ENCODE measurements at regions not wholly inside any gene's neighbourhood (a gene's known extent, or its start where the extent isn't known, plus 50 kb on each side); places are given as distances from the start of the nearest gene placed in this dataset.

DNA sequence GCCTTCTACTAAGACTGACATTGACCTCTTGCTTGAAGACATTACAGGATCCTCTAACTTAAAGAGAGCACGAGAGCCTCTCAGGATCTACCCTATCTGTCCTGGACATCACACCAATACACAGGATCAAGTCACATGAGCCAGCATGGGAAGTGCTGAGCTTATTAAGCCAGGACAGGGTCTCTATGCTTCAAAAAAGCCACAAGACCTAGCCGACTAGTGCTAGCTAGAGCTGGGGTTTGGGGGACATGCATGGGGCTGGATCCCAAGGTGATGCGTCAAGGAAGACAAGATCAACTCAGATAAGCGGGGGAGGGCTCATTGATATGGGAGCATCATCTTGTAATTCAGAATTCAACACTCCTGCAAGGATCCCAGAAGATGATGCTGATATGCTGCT lies 167.2 kb upstream of the TAB2 start:
- no peak for DNase-seq

DNA sequence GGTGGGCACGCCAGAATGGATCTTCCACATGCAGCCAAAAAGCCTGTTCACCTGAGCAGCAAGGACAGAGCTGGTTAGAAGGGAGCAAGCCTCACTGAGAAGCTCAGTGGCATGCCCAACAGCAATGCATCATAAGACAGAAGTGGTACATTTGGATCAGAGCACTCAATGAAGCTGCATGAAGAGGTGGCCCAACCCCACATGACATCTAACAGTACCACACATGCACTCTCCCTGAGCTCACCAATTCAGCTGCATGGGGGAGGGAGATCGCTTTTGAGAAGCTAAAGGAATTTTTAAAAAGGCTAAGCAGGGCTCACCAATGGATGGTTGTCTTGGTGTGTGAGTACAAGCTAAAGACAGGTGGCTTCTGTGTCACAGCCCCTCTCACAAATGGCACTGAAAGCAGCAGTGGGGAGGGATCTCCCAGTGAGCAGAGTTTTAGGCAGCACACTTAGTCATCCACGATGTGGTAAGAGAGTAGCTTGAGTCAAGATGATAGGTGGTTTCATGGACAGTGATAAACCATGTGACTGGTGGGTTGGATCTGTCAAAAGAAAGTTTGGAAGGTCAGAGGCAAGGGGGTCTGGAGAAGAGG lies 166.6 kb upstream of the TAB2 start:
- no peak for DNase-seq

DNA sequence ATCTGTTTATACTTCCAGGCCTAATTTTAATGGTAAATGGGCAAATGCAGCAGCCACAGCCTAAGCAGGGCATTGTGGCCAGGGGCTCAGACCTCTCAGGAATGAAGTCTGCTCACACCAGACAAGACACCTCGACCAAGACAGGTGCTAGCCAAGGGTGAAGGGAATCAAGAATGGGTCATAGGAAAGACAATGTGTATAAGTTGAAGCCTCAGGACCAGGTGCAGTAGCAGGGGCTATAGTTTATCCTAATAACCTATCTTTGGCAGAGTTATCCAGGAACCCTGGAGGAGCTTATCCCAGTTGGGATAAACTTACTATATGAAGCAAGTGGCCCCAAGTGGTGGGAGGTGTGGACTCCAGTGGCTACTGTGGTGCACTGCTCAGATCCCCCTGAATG lies 165.0 kb upstream of the TAB2 start:
- DNase-seq, result no peak

GRCh38 chr6:149153100-149153499 lies 164.4 kb upstream of the TAB2 start:
- peak; percentile 99 for DNase-seq

GRCh38 chr6:149153693-149154092 lies 163.8 kb upstream of the TAB2 start:
- DNase-seq, result no peak

GRCh38 chr6:149154261-149154821 lies 163.2 kb upstream of the TAB2 start:
- no peak for DNase-seq

GRCh38 chr6:149157126-149157525 lies 160.4 kb upstream of the TAB2 start:
- DNase-seq, result no peak

DNA sequence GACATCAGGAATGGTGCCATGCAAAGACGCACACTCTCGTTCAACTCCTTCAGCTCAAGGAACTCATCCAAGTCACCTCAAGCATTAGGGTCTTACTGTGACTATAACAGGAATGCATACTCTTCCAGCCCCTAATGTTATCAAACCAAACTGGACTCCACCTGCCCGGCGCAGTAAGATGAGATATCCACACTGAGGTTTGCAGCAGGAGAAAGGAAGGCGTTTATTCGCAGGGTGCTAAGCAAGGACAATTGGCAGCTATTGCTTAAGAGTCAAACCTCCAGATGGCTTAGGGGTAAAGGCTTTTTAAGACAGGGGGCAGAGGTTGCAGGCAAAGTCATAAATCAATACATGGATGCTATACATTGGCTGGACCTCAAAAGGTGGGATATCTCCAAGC lies 159.4 kb upstream of the TAB2 start:
- no peak for DNase-seq

DNA sequence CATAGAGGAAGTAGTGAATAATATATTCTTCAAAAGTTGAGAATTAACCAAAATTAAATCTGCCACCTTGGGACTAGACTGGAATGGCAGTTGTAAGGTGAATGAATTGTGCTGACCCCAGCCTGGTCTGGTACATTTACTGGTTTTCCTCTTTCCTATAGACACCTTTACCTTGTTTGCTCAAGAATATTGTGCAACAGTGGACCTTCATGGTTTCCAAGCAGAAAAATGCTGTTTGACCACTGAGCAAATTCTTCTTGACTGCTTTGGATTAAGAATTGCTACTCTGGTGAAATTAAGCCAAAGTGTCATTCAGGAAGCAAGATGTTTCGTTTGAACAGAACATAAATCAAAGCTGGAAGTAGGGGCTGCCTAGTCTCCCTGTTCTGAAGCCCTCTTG lies 156.6 kb upstream of the TAB2 start:
- DNase-seq, result no peak

DNA sequence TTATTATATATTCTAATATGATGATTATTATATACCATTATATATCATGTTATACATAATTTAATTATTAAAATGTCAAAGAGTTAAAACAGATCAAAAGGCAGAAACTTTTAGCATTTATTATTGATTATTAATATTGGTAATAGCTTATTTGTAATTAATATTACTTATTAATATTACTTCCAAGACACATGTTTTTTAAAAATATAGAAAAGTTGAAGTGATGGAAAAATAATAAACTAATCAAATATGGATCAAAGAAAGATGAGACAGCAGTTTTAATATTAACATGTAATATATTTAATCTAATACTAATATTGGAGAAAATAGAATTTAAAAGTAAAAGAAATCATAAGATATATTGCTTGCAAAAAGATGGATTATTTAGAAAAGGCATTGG lies 154.6 kb upstream of the TAB2 start:
- no peak for DNase-seq

GRCh38 chr6:149164199-149164750 lies 153.2 kb upstream of the TAB2 start:
- DNase-seq, result no peak

GRCh38 chr6:149166336-149166735 lies 151.2 kb upstream of the TAB2 start:
- no peak for DNase-seq

- DNase-seq, result no peak
Measured at GRCh38 chr6:149166747-149167146, 150.8 kb upstream of the TAB2 start.

DNA sequence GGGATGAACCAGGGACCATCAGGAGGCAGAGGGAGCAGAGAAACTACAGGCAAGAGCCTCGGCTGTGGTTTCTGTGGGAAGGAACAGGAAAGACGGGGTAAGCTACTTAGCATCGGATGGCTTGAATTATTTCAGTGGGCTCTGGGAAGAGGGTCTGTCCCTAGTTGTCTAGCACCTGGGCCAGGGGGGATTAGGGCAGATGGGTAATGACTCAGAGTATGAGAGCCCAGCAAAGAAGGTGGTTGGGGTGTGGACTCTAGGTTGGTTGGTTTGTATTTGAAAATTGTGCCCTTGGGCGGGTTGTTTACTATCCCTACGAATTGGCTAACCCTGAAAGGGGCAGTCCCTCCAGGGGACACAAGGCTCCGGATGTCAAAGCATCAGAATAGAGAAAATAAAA lies 148.5 kb upstream of the TAB2 start:
- DNase-seq, result no peak

GRCh38 chr6:149169761-149170511 lies 147.6 kb upstream of the TAB2 start:
- DNase-seq, result no peak

- no peak for DNase-seq
Measured at GRCh38 chr6:149170564-149171452, 146.7 kb upstream of the TAB2 start.

GRCh38 chr6:149173222-149173621 lies 144.3 kb upstream of the TAB2 start:
- no peak for DNase-seq

DNA sequence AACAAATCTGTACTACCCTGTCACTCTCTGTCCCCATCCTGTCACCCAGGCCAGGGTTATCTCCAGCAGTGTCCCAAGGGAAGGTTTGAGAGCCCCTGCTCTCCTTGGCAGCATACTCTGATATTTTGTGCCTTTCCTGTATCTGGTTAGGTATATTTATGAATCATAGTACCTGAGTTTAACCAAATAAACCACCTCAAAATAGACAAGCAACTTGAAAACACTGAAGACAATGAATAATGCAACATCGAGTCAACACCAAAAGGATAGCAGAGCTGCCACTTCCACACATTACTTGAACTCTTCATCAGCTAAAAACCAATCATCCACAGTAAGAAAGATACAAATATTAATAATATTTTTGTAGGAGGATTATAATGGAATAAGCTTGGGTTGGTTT lies 142.6 kb upstream of the TAB2 start:
- DNase-seq, result no peak

DNA sequence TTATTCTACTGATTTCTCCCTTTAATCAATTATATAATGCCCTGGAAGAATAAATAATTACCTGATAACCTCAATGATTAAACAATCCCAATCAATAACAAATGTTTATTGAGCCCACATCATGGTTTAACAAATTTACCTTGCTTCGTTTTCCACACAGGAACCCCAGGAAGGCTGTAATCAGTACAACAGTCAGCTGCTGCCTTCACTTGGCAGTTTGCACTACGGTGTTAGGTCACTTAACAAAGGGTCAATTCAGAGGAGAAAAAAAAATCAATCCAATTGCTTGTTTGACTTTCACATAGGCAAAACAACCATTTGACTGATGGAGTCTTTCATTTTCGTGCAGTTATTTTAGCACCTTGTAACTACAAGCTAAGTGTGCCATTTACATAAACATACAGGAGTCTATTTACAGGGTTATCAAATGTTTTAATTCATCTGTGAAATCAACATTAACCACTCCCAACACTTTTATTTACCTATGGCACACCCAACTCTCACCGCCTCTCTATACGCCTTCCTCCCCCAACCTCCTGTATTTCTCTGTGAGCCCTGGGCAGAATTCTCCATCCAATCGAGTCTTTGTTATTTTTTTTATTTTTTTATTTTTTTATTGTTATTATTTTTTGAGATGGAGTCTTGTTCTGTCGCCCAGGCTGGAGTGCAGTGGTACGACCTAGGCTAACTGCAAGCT lies 140.4 kb upstream of the TAB2 start:
- DNase-seq, result no peak

- no peak for DNase-seq
Measured at GRCh38 chr6:149179431-149179830, 138.1 kb upstream of the TAB2 start.

DNA sequence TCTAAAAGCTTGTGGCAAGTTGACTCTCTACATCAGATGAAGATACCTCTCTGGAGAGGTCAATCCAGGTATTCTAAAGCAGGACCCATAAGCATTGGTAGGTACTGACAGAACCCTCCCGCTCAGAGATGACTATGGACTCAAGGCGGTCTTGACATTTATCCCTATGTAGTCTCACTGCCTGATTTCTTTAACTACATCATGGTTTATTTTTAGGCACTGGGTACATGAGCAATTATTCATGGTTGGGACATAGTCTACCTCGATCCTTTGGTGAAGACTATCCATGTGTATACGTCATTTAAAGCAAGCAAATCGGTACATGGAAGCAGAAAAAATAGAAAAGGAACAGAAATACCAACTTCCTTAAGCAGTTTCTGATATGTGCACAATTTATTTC lies 136.2 kb upstream of the TAB2 start:
- DNase-seq, result no peak

DNA sequence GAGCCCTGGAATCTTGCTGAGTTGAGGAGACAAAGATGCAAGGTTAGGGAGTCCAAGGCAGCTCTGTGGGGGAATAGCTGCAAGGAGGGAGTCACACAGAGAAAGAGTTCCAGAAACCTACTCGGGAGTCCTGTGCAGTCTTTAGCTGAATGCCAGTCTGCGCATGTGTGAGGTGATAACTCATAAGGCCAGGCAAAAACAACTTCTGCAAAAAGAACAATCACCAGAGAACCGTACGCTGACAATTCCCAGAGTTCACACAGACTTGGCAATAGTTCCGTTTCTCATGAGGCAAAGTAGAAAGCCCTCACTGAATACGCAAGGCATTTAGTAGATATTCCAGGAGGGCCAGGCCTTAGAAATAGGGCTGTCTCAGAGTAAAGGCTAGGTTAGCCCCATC lies 135.2 kb upstream of the TAB2 start:
- no peak for DNase-seq

- DNase-seq, result no peak
Measured at GRCh38 chr6:149184523-149184922, 133.0 kb upstream of the TAB2 start.
